Neural cell (in vitro differentiated cells): ENCODE measurements at regions not wholly inside any gene's neighbourhood (a gene's known extent, or its start where the extent isn't known, plus 50 kb on each side); places are given as distances from the start of the nearest gene placed in this dataset.

Source experiments
- H2AFZ ChIP-seq: fragments of 200-600, 300-800 bp; sonication (generic), shearing (Covaris generic); 2 replicates; pipeline ENCODE4 v1.6.0; 2014; ENCODE audit warnings: low read depth, mild to moderate bottlenecking, antibody characterized with exemption, low read length, moderate library complexity
- H3F3A ChIP-seq: fragments of 200-600 bp; shearing (Covaris generic); 2 replicates; pipeline ENCODE4 v1.6.1; 2016; ENCODE audit warnings: mild to moderate bottlenecking, moderate library complexity, mixed read lengths, antibody characterized with exemption, low read length; ENCODE audit not compliant: insufficient read depth, poor library complexity, severe bottlenecking
- H3K27ac ChIP-seq: fragments of 200-600, 300-800 bp; sonication (generic), shearing (Covaris generic); 2 replicates; pipeline ENCODE4 v1.5.1; 2014; ENCODE audit warnings: mild to moderate bottlenecking, low read length, moderate library complexity
- H3K27me3 ChIP-seq: fragments of 300-800, 200-600 bp; sonication (generic), shearing (Covaris generic); 2 replicates; pipeline ENCODE4 v1.6.0; 2014; ENCODE audit warnings: mild to moderate bottlenecking, low read depth, low read length, moderate library complexity; ENCODE audit not compliant: insufficient read depth
- H3K36me3 ChIP-seq: fragments of 300-800, 200-600 bp; sonication (generic), shearing (Covaris generic); 2 replicates; pipeline ENCODE4 v1.5.1; 2014; ENCODE audit warnings: mild to moderate bottlenecking, antibody characterized with exemption, low read length, moderate library complexity; ENCODE audit not compliant: insufficient read depth
- H3K4me2 ChIP-seq: fragments of 300-800, 200-600 bp; sonication (generic), shearing (Covaris generic); 2 replicates; pipeline ENCODE4 v1.6.0; 2014; ENCODE audit warnings: mild to moderate bottlenecking, low read length
- H3K4me3 ChIP-seq: fragments of 300-800, 200-600 bp; sonication (generic), shearing (Covaris generic); 2 replicates; pipeline ENCODE4 v1.5.1; 2014; ENCODE audit warnings: mild to moderate bottlenecking, low read length, moderate library complexity
- H3K79me2 ChIP-seq: fragments of 200-600 bp; shearing (Covaris generic); replicated peaks from 2 replicates; pipeline ENCODE4 v1.6.0; 2014; ENCODE audit warnings: mild to moderate bottlenecking, low read length, moderate library complexity; ENCODE audit not compliant: insufficient read depth
- H3K9ac ChIP-seq: fragments of 300-800, 200-600 bp; sonication (generic), shearing (Covaris generic); 2 replicates; pipeline ENCODE4 v1.6.1; 2016; ENCODE audit warnings: mild to moderate bottlenecking, low read length, mixed read lengths
- H3K9me2 ChIP-seq: fragments of 200-600 bp; shearing (Covaris generic); 2 replicates; pipeline ENCODE4 v1.6.1; 2016; ENCODE audit warnings: mild to moderate bottlenecking, low read length, mixed read lengths; ENCODE audit not compliant: insufficient read depth
- H3K9me3 ChIP-seq: fragments of 200-600, 300-800 bp; sonication (generic), shearing (Covaris generic); 2 replicates; pipeline ENCODE4 v1.6.1; 2016; ENCODE audit warnings: mild to moderate bottlenecking, mixed run types, low read length, moderate library complexity, mixed read lengths
- H4K20me1 ChIP-seq: fragments of 200-600 bp; shearing (Covaris generic); 2 replicates; pipeline ENCODE4 v1.6.1; 2016; ENCODE audit warnings: mild to moderate bottlenecking, mixed run types; ENCODE audit not compliant: insufficient read depth
- CTCF ChIP-seq: fragments of 450-650 bp; IDR thresholded peaks from 2 replicates; pipeline ENCODE4 v1.5.1; 2014; ENCODE audit warnings: antibody characterized with exemption, mild to moderate bottlenecking, moderate library complexity; ENCODE audit not compliant: poor library complexity, severe bottlenecking
- EP300 ChIP-seq: fragments of 450-650 bp; conservative IDR thresholded peaks from 2 replicates; pipeline ENCODE4 v1.6.1; 2014; ENCODE audit warnings: antibody characterized with exemption, mild to moderate bottlenecking, moderate library complexity; ENCODE audit not compliant: poor library complexity, severe bottlenecking
- EZH2 ChIP-seq: fragments of 200-600, 300-800 bp; shearing (Covaris generic), sonication (generic); IDR thresholded peaks from 2 replicates; pipeline ENCODE4 v1.6.1; 2014; ENCODE audit warnings: antibody characterized with exemption, low read length, borderline replicate concordance, mild to moderate bottlenecking; ENCODE audit not compliant: insufficient read depth, poor library complexity, severe bottlenecking
- MXI1 ChIP-seq: fragments of 450-650 bp; conservative IDR thresholded peaks from 2 replicates; pipeline ENCODE4 v1.6.1; 2014; ENCODE audit warnings: antibody characterized with exemption, mild to moderate bottlenecking; ENCODE audit not compliant: poor library complexity, severe bottlenecking
- POLR2AphosphoS5 ChIP-seq: IDR thresholded peaks from 2 replicates; pipeline ENCODE4 v1.6.1; 2012
- RAD21 ChIP-seq: fragments of 450-650 bp; conservative IDR thresholded peaks from 2 replicates; pipeline ENCODE4 v1.6.1; 2014; ENCODE audit warnings: antibody characterized with exemption, mild to moderate bottlenecking, moderate library complexity
- SMC3 ChIP-seq: fragments of 450-650 bp; conservative IDR thresholded peaks from 2 replicates; pipeline ENCODE4 v1.6.1; 2014; ENCODE audit warnings: antibody characterized with exemption, mild to moderate bottlenecking, moderate library complexity; ENCODE audit not compliant: poor library complexity
- TAF1 ChIP-seq: IDR thresholded peaks from 2 replicates; pipeline ENCODE4 v1.6.1; 2012; ENCODE audit warnings: low read depth
- TF ChIP-seq, protein P1 (sequence below): IDR thresholded peaks from 2 replicates; pipeline ENCODE4 v1.6.1; 2012; ENCODE audit warnings: borderline replicate concordance

DNA sequence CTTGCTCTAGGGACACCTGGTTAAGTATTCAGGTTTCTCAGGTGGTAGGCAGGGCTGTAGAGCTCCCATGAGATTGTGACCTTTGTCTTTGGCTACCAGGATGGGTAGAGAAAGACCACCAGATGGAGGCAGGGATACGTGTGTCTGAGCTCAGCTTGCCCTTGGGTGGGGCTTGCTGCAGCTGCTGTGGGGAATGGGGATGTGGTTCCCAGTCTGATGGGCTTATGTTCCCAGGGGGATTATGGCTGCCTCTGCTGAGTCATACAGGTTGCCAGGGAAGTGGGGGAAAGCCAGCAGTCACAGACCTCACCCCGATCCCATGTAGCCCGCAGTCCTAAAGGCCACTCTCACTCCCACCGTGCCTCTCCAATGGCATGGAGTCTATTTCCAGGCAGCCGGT is 659.9 kb upstream of the KLF12 start:
- Histone ChIP-seq H4K20me1 (no peaks in the 10 kb centered on the region), H3K4me2 (no peak overlapping the region), H3K9me3 (no peaks in the 10 kb centered on the region), H3K27ac (no peak overlapping the region), H3K79me2 (no peaks in the 10 kb centered on the region), H3K27me3 (no peaks in the 10 kb centered on the region), H2AFZ (no peak overlapping the region), H3K36me3 (no peaks in the 10 kb centered on the region), H3K4me3 (no peak overlapping the region), H3K9ac (no peak overlapping the region), H3F3A (no peaks in the 10 kb centered on the region), H3K9me2 (no peaks in the 10 kb centered on the region)
- no peak for TF ChIP-seq POLR2AphosphoS5
- TF ChIP-seq EZH2, result no peak
- no peak for TF ChIP-seq MXI1
- TF ChIP-seq CTCF, result no peak
- TF ChIP-seq EP300, result no peak
- no peak for TF ChIP-seq TAF1
- TF ChIP-seq SMC3, result no peak
- no peak for TF ChIP-seq RAD21
- TF ChIP-seq, protein P1, sequence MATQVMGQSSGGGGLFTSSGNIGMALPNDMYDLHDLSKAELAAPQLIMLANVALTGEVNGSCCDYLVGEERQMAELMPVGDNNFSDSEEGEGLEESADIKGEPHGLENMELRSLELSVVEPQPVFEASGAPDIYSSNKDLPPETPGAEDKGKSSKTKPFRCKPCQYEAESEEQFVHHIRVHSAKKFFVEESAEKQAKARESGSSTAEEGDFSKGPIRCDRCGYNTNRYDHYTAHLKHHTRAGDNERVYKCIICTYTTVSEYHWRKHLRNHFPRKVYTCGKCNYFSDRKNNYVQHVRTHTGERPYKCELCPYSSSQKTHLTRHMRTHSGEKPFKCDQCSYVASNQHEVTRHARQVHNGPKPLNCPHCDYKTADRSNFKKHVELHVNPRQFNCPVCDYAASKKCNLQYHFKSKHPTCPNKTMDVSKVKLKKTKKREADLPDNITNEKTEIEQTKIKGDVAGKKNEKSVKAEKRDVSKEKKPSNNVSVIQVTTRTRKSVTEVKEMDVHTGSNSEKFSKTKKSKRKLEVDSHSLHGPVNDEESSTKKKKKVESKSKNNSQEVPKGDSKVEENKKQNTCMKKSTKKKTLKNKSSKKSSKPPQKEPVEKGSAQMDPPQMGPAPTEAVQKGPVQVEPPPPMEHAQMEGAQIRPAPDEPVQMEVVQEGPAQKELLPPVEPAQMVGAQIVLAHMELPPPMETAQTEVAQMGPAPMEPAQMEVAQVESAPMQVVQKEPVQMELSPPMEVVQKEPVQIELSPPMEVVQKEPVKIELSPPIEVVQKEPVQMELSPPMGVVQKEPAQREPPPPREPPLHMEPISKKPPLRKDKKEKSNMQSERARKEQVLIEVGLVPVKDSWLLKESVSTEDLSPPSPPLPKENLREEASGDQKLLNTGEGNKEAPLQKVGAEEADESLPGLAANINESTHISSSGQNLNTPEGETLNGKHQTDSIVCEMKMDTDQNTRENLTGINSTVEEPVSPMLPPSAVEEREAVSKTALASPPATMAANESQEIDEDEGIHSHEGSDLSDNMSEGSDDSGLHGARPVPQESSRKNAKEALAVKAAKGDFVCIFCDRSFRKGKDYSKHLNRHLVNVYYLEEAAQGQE, result no peak

GRCh38 chr13:74784959-74785358 is 650.8 kb upstream of the KLF12 start:
- Histone ChIP-seq H3K36me3 (no peaks in the 10 kb centered on the region), H3K9me3 (no peaks in the 10 kb centered on the region), H3K4me2 (no peak overlapping the region), H3K27ac (no peak overlapping the region), H3K9ac (no peak overlapping the region), H3K9me2 (no peaks in the 10 kb centered on the region), H3K79me2 (no peaks in the 10 kb centered on the region), H3K27me3 (no peaks in the 10 kb centered on the region), H3K4me3 (no peak overlapping the region), H4K20me1 (no peaks in the 10 kb centered on the region), H3F3A (no peaks in the 10 kb centered on the region), H2AFZ (no peak overlapping the region)
- TF ChIP-seq, protein P1, result no peak
- TF ChIP-seq RAD21, result no peak
- no peak for TF ChIP-seq EZH2
- no peak for TF ChIP-seq EP300
- no peak for TF ChIP-seq CTCF
- TF ChIP-seq MXI1, result no peak
- TF ChIP-seq POLR2AphosphoS5, result no peak
- no peak for TF ChIP-seq TAF1
- TF ChIP-seq SMC3, result no peak
